ENCODE measurements at regions not wholly inside any gene's neighbourhood (a gene's known extent, or its start where the extent isn't known, plus 50 kb on each side); places are given as distances from the start of the nearest gene placed in this dataset.

GRCh38 chr2:223399357-223399957 lies 202.7 kb downstream of the SCG2 start:
- Histone ChIP-seq H3K4me3 (ENCODE audit: low read length) (no peak overlapping the region), H3K27ac (ENCODE audit: low read depth, low read length) (no peak overlapping the region), H3K4me1 (ENCODE audit: insufficient read depth, low read length) (peaks cover 6% of the 10 kb centered on the region; the same call in 1 of the 2 replicates), H3K27me3 (ENCODE audit: insufficient read depth, low read length) (no peaks in the 10 kb centered on the region), H3K9ac (ENCODE audit: low read depth, low read length) (no peak overlapping the region), H3K36me3 (ENCODE audit: insufficient read depth, low read length) (no peaks in the 10 kb centered on the region), H3K9me3 (ENCODE audit: insufficient read depth, low read depth, low read length) (peaks cover 9% of the 10 kb centered on the region; the same call in 1 of the 2 replicates)
- 85% methylated on average over 3 of the region's 3 CpGs for WGBS

- H3K9me3 ChIP-seq (ENCODE audit: insufficient read depth, low read depth, low read length), result no peaks in the 10 kb centered on the region
- 89% methylated on average over 1 of the region's 1 CpG for WGBS
- no peaks in the 10 kb centered on the region for H3K36me3 ChIP-seq (ENCODE audit: insufficient read depth, low read length)
- no peak overlapping the region for H3K27ac ChIP-seq (ENCODE audit: low read depth, low read length)
- no peak overlapping the region for H3K4me3 ChIP-seq (ENCODE audit: low read length)
- H3K4me1 ChIP-seq (ENCODE audit: insufficient read depth, low read length), result peaks cover 6% of the 10 kb centered on the region; the same call in 1 of the 2 replicates
- H3K9ac ChIP-seq (ENCODE audit: low read depth, low read length), result no peak overlapping the region
- no peaks in the 10 kb centered on the region for H3K27me3 ChIP-seq (ENCODE audit: insufficient read depth, low read length)
These were observed 197.5 kb downstream of the SCG2 start for GRCh38 chr2:223404616-223405015.

- WGBS, result 96% methylated on average over 2 of the region's 2 CpGs
- Histone ChIP-seq H3K4me3 (ENCODE audit: low read length) (no peak overlapping the region), H3K9ac (ENCODE audit: low read depth, low read length) (no peak overlapping the region), H3K27ac (ENCODE audit: low read depth, low read length) (no peak overlapping the region), H3K9me3 (ENCODE audit: insufficient read depth, low read depth, low read length) (no peaks in the 10 kb centered on the region), H3K27me3 (ENCODE audit: insufficient read depth, low read length) (no peaks in the 10 kb centered on the region), H3K4me1 (ENCODE audit: insufficient read depth, low read length) (no peaks in the 10 kb centered on the region), H3K36me3 (ENCODE audit: insufficient read depth, low read length) (no peaks in the 10 kb centered on the region)
These were observed 187.5 kb downstream of the SCG2 start for GRCh38 chr2:223414646-223415045.

GRCh38 chr2:223415071-223415470 lies 187.1 kb downstream of the SCG2 start:
- no peak overlapping the region for H3K27ac ChIP-seq (ENCODE audit: low read depth, low read length)
- 93% methylated on average over 1 of the region's 1 CpG for WGBS

GRCh38 chr2:223416815-223417610 lies 185.1 kb downstream of the SCG2 start:
- Histone ChIP-seq H3K9me3 (ENCODE audit: insufficient read depth, low read depth, low read length) (no peaks in the 10 kb centered on the region), H3K27ac (ENCODE audit: low read depth, low read length) (no peak overlapping the region), H3K4me3 (ENCODE audit: low read length) (no peak overlapping the region), H3K9ac (ENCODE audit: low read depth, low read length) (no peak overlapping the region), H3K36me3 (ENCODE audit: insufficient read depth, low read length) (no peaks in the 10 kb centered on the region), H3K27me3 (ENCODE audit: insufficient read depth, low read length) (no peaks in the 10 kb centered on the region), H3K4me1 (ENCODE audit: insufficient read depth, low read length) (no peaks in the 10 kb centered on the region)
- 94% methylated on average over 8 of the region's 8 CpGs for WGBS

More at GRCh38 chr2:223415071-223415470, 187.1 kb downstream of the SCG2 start:
- Histone ChIP-seq H3K36me3 (ENCODE audit: insufficient read depth, low read length) (no peaks in the 10 kb centered on the region), H3K4me3 (ENCODE audit: low read length) (no peak overlapping the region), H3K9ac (ENCODE audit: low read depth, low read length) (no peak overlapping the region), H3K9me3 (ENCODE audit: insufficient read depth, low read depth, low read length) (no peaks in the 10 kb centered on the region), H3K4me1 (ENCODE audit: insufficient read depth, low read length) (no peaks in the 10 kb centered on the region), H3K27me3 (ENCODE audit: insufficient read depth, low read length) (no peaks in the 10 kb centered on the region)

- H3K9me3 ChIP-seq (ENCODE audit: insufficient read depth, low read depth, low read length), result no peaks in the 10 kb centered on the region
- H3K27ac ChIP-seq (ENCODE audit: low read depth, low read length), result no peak overlapping the region
- no peak overlapping the region for H3K4me3 ChIP-seq (ENCODE audit: low read length)
- 91% methylated on average over 5 of the region's 6 CpGs for WGBS
- no peaks in the 10 kb centered on the region for H3K36me3 ChIP-seq (ENCODE audit: insufficient read depth, low read length)
- H3K27me3 ChIP-seq (ENCODE audit: insufficient read depth, low read length), result no peaks in the 10 kb centered on the region
- H3K4me1 ChIP-seq (ENCODE audit: insufficient read depth, low read length), result no peaks in the 10 kb centered on the region
- no peak overlapping the region for H3K9ac ChIP-seq (ENCODE audit: low read depth, low read length)
These were observed 184.0 kb downstream of the SCG2 start for GRCh38 chr2:223418131-223418530.

GRCh38 chr2:223418604-223419199 lies 183.5 kb downstream of the SCG2 start:
- WGBS, result 94% methylated on average over 1 of the region's 1 CpG
- H3K9ac ChIP-seq (ENCODE audit: low read depth, low read length), result no peak overlapping the region
- H3K36me3 ChIP-seq (ENCODE audit: insufficient read depth, low read length), result no peaks in the 10 kb centered on the region
- no peaks in the 10 kb centered on the region for H3K27me3 ChIP-seq (ENCODE audit: insufficient read depth, low read length)
- H3K4me1 ChIP-seq (ENCODE audit: insufficient read depth, low read length), result no peaks in the 10 kb centered on the region
- no peak overlapping the region for H3K4me3 ChIP-seq (ENCODE audit: low read length)
- no peaks in the 10 kb centered on the region for H3K9me3 ChIP-seq (ENCODE audit: insufficient read depth, low read depth, low read length)
- no peak overlapping the region for H3K27ac ChIP-seq (ENCODE audit: low read depth, low read length)

- no peaks in the 10 kb centered on the region for H3K36me3 ChIP-seq (ENCODE audit: insufficient read depth, low read length)
- H3K4me3 ChIP-seq (ENCODE audit: low read length), result no peak overlapping the region
- no peaks in the 10 kb centered on the region for H3K4me1 ChIP-seq (ENCODE audit: insufficient read depth, low read length)
- H3K9ac ChIP-seq (ENCODE audit: low read depth, low read length), result no peak overlapping the region
- 97% methylated on average over 1 of the region's 1 CpG for WGBS
- no peaks in the 10 kb centered on the region for H3K27me3 ChIP-seq (ENCODE audit: insufficient read depth, low read length)
- H3K27ac ChIP-seq (ENCODE audit: low read depth, low read length), result no peak overlapping the region
- no peaks in the 10 kb centered on the region for H3K9me3 ChIP-seq (ENCODE audit: insufficient read depth, low read depth, low read length)
These were observed 182.1 kb downstream of the SCG2 start for GRCh38 chr2:223420048-223420447.

- WGBS, result no CpG with 5 or more reads among the region's 1 CpG
- H3K36me3 ChIP-seq (ENCODE audit: insufficient read depth, low read length), result no peaks in the 10 kb centered on the region
- H3K27ac ChIP-seq (ENCODE audit: low read depth, low read length), result no peak overlapping the region
- no peaks in the 10 kb centered on the region for H3K9me3 ChIP-seq (ENCODE audit: insufficient read depth, low read depth, low read length)
- no peak overlapping the region for H3K9ac ChIP-seq (ENCODE audit: low read depth, low read length)
- H3K4me3 ChIP-seq (ENCODE audit: low read length), result no peak overlapping the region
- H3K4me1 ChIP-seq (ENCODE audit: insufficient read depth, low read length), result no peaks in the 10 kb centered on the region
- no peaks in the 10 kb centered on the region for H3K27me3 ChIP-seq (ENCODE audit: insufficient read depth, low read length)
These were observed 170.7 kb downstream of the SCG2 start for GRCh38 chr2:223431479-223431878.

- WGBS, result 99% methylated on average over 3 of the region's 5 CpGs
- H3K36me3 ChIP-seq (ENCODE audit: insufficient read depth, low read length), result no peaks in the 10 kb centered on the region
- no peak overlapping the region for H3K9ac ChIP-seq (ENCODE audit: low read depth, low read length)
- H3K4me3 ChIP-seq (ENCODE audit: low read length), result no peak overlapping the region
- H3K9me3 ChIP-seq (ENCODE audit: insufficient read depth, low read depth, low read length), result no peaks in the 10 kb centered on the region
- no peaks in the 10 kb centered on the region for H3K4me1 ChIP-seq (ENCODE audit: insufficient read depth, low read length)
- no peak overlapping the region for H3K27ac ChIP-seq (ENCODE audit: low read depth, low read length)
- H3K27me3 ChIP-seq (ENCODE audit: insufficient read depth, low read length), result no peaks in the 10 kb centered on the region
These were observed 168.7 kb downstream of the SCG2 start for GRCh38 chr2:223433461-223433860.

- H3K27me3 ChIP-seq (ENCODE audit: insufficient read depth, low read length), result no peaks in the 10 kb centered on the region
- H3K9me3 ChIP-seq (ENCODE audit: insufficient read depth, low read depth, low read length), result no peaks in the 10 kb centered on the region
- no peaks in the 10 kb centered on the region for H3K4me1 ChIP-seq (ENCODE audit: insufficient read depth, low read length)
- no peak overlapping the region for H3K27ac ChIP-seq (ENCODE audit: low read depth, low read length)
- no peaks in the 10 kb centered on the region for H3K36me3 ChIP-seq (ENCODE audit: insufficient read depth, low read length)
- H3K9ac ChIP-seq (ENCODE audit: low read depth, low read length), result no peak overlapping the region
- 90% methylated on average over 3 of the region's 4 CpGs for WGBS
- no peak overlapping the region for H3K4me3 ChIP-seq (ENCODE audit: low read length)
These were observed 164.4 kb downstream of the SCG2 start for GRCh38 chr2:223437788-223438187.

All from HUES64 (cell line).